ENCODE measurements at regions not wholly inside any gene's neighbourhood (a gene's known extent, or its start where the extent isn't known, plus 50 kb on each side); places are given as distances from the start of the nearest gene placed in this dataset.
"Not testable (repeated sequence)": the region's sequence is repeated elsewhere in the genome, so short reads cannot be mapped to it uniquely, and the experiment has no call there.

DNA sequence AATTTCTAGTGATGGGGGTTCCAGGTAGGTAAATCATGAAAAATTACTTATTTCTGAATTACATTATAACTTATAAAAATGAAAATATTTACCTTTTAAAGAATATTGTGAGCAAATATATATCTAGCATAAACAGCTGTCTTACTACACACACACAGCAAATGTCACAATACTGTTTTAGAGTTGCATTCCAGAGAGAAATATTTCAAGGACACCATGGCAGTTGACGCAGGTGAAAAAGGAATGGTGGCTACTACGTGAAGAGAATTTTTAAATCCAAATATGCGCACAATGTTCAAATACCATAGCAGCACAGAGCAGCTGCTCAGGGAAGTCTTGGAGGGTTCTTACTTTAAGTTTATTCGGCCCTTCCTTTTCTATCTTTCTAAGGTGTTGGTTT, 356.2 kb downstream of the CGGBP1 start:
- Mint-ChIP-seq H3K9me3 (peaks cover 0 to 5% (median 2%) of the 10 kb centered on the region in 11 donors), H3K4me1 (no peaks in the 10 kb centered on the region), H3K36me3 (no peaks in the 10 kb centered on the region), H3K4me3 (no peak overlapping the region), H3K27me3 (peaks cover 0 to 9% (median 4%) of the 10 kb centered on the region in 5 donors), H3K27ac (no peak overlapping the region)
- Histone ChIP-seq H3K4me3 (ENCODE audit: low read length) (no peak overlapping the region), H3K27me3 (ENCODE audit: control insufficient read depth in 2 of 2, insufficient read depth in 2 of 2, low read length in 2 of 2) (no peaks in the 10 kb centered on the region), H3K36me3 (ENCODE audit: control insufficient read depth in 2 of 3, insufficient read depth in 3 of 3, low read length in 3 of 3) (no peaks in the 10 kb centered on the region), H3K9me3 (ENCODE audit: control insufficient read depth in 2 of 3, low read length in 3 of 3) (no peaks in the 10 kb centered on the region), H3K27ac (ENCODE audit: low read depth, low read length) (no peak overlapping the region), H3K4me1 (ENCODE audit: control insufficient read depth in 2 of 2, insufficient read depth in 2 of 2, low read length in 2 of 2) (no peaks in the 10 kb centered on the region)
- CTCF ChIA-PET, result no interaction called here
- ATAC-seq (no peak), DNase-seq (no peak)
- POLR2A ChIA-PET, result no interaction called here
- intact Hi-C loops (cut with micrococcal nuclease), result loop anchor here in 1 of 2 donors (10.0 kb wide), 1 partner anchor 108 kb away; no protein-coding TSS in a partner anchor

DNA sequence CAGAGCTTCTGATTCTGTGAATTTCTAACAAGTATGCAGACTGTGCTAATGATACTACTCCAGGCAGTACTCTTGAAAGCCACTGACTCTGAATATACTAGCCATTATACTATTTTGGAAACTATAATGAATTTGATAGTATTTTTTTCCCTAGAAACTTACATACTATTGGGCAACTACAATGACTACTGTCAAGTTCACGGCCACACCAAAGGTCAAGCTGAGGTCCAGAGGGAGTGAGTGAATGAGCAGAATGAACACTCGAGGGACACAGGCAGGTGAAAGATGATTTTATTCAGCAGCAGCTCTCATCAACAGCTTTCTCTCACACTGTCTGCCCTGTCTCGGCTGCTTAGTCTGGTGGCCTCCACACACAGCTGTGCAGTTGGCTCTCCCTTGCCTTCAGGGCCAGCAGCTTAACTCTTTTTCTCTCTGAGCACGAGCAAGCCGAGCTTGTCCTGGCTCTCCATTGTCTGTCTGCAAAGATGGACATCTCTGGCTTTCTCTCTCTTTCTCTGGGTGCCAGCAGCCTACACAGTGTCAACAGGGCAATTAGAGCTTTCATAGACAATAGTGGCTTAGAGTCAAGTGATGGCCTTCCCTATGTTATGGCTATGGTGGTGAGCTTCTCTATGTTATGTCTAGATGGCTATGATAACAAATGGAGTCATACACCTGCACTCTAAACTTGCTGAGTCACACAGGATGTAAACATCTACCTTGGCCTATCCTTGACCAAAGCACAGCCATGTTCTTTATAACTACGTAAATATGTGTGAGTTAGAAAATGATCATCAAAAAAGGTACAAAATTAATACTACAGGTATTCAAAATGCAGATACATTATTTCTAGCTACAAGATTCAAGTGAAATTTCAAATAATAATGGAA, 362.4 kb downstream of the CGGBP1 start:
- POLR2A ChIA-PET, result interaction anchor here (0.7 kb wide), 1 partner anchor 280 kb away, joined by 3 read pairs; no protein-coding TSS in a partner anchor
- CTCF ChIA-PET, result no interaction called here
- H3K36me3 Mint-ChIP-seq, result no peaks in the 10 kb centered on the region
- no peaks in the 10 kb centered on the region for H3K27me3 ChIP-seq (ENCODE audit: control insufficient read depth in 2 of 2, insufficient read depth in 2 of 2, low read length in 2 of 2)
- no peaks in the 10 kb centered on the region for H3K4me1 Mint-ChIP-seq
- H3K27ac ChIP-seq (ENCODE audit: low read depth, low read length), result no peak overlapping the region
- H3K27me3 Mint-ChIP-seq, result peaks cover 0 to 8% (median 0%) of the 10 kb centered on the region in 5 donors
- H3K27ac Mint-ChIP-seq, result no peak overlapping the region
- H3K36me3 ChIP-seq (ENCODE audit: control insufficient read depth in 2 of 3, insufficient read depth in 3 of 3, low read length in 3 of 3), result no peaks in the 10 kb centered on the region
- no peak overlapping the region for H3K4me3 ChIP-seq (ENCODE audit: low read length)
- H3K9me3 ChIP-seq (ENCODE audit: control insufficient read depth in 2 of 3, low read length in 3 of 3), result no peaks in the 10 kb centered on the region
- intact Hi-C loops (cut with micrococcal nuclease), result no loop called here
- ATAC-seq, result no peak
- H3K4me1 ChIP-seq (ENCODE audit: control insufficient read depth in 2 of 2, insufficient read depth in 2 of 2, low read length in 2 of 2), result no peaks in the 10 kb centered on the region
- no peak overlapping the region for H3K4me3 Mint-ChIP-seq
- no peak for DNase-seq
- H3K9me3 Mint-ChIP-seq, result peaks cover 0 to 4% (median 0%) of the 10 kb centered on the region in 11 donors

DNA sequence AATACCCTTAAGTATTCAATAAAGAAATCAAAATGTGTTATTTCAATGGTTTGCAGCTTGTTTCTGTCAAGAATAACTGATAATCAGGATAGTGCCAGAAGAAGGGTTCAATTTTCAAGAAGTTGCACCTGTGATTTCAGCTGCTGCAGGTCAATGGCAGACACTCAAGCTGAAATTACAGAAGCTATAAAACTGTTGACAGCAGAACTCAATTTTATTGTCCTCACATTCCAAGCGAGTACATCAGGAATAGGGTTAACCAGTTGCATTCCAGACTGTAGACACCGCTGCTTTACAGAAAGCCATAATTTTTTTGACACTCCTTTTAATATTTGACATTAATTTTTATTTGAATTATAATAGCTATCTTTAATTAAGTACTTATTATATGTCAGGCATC, 364.1 kb downstream of the CGGBP1 start:
- H3K4me3 Mint-ChIP-seq, result no peak overlapping the region
- CTCF ChIA-PET, result no interaction called here
- Histone ChIP-seq H3K4me3 (ENCODE audit: low read length) (no peak overlapping the region), H3K27me3 (ENCODE audit: control insufficient read depth in 2 of 2, insufficient read depth in 2 of 2, low read length in 2 of 2) (no peaks in the 10 kb centered on the region), H3K4me1 (ENCODE audit: control insufficient read depth in 2 of 2, insufficient read depth in 2 of 2, low read length in 2 of 2) (no peaks in the 10 kb centered on the region), H3K9me3 (ENCODE audit: control insufficient read depth in 2 of 3, low read length in 3 of 3) (no peaks in the 10 kb centered on the region), H3K27ac (ENCODE audit: low read depth, low read length) (no peak overlapping the region), H3K36me3 (ENCODE audit: control insufficient read depth in 2 of 3, insufficient read depth in 3 of 3, low read length in 3 of 3) (no peaks in the 10 kb centered on the region)
- no peak for ATAC-seq
- H3K4me1 Mint-ChIP-seq, result no peaks in the 10 kb centered on the region
- H3K9me3 Mint-ChIP-seq, result peaks cover 0 to 8% (median 0%) of the 10 kb centered on the region in 11 donors
- intact Hi-C loops (cut with micrococcal nuclease), result no loop called here
- no peak for DNase-seq
- H3K27ac Mint-ChIP-seq, result no peak overlapping the region
- POLR2A ChIA-PET, result no interaction called here
- H3K36me3 Mint-ChIP-seq, result no peaks in the 10 kb centered on the region
- H3K27me3 Mint-ChIP-seq, result peaks cover 0 to 8% (median 0%) of the 10 kb centered on the region in 5 donors

DNA sequence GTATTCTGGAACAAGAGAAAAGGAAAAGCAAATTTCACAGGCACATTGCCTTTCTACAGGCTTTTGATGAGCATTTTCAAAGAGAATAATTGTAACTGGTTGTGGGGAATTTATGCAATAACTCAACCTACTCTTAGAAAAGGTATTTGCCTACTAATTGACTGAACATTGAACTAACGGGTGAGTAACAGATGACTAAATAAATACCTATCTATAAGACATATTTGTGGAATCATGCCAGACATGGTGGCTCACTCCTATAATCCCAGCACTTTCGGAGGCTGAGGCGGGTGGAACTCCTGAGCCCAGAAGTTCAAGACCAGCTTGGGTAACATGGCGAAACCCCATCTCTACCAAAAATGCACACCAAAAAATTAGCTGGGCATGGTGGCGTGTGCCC, 367.7 kb downstream of the CGGBP1 start:
- no peaks in the 10 kb centered on the region for H3K36me3 Mint-ChIP-seq
- intact Hi-C loops (cut with micrococcal nuclease), result no loop called here
- no peaks in the 10 kb centered on the region for H3K36me3 ChIP-seq (ENCODE audit: control insufficient read depth in 2 of 3, insufficient read depth in 3 of 3, low read length in 3 of 3)
- POLR2A ChIA-PET, result no interaction called here
- peaks cover 0 to 4% (median 0%) of the 10 kb centered on the region in 5 donors for H3K27me3 Mint-ChIP-seq
- H3K27me3 ChIP-seq (ENCODE audit: control insufficient read depth in 2 of 2, insufficient read depth in 2 of 2, low read length in 2 of 2), result no peaks in the 10 kb centered on the region
- peaks cover 0 to 10% (median 0%) of the 10 kb centered on the region in 11 donors for H3K9me3 Mint-ChIP-seq
- no peak overlapping the region for H3K4me3 ChIP-seq (ENCODE audit: low read length)
- no peaks in the 10 kb centered on the region for H3K4me1 ChIP-seq (ENCODE audit: control insufficient read depth in 2 of 2, insufficient read depth in 2 of 2, low read length in 2 of 2)
- DNase-seq (no peak), ATAC-seq (no peak)
- no peaks in the 10 kb centered on the region for H3K4me1 Mint-ChIP-seq
- CTCF ChIA-PET, result no interaction called here
- no peaks in the 10 kb centered on the region for H3K9me3 ChIP-seq (ENCODE audit: control insufficient read depth in 2 of 3, low read length in 3 of 3)
- H3K27ac Mint-ChIP-seq, result no peak overlapping the region
- H3K27ac ChIP-seq (ENCODE audit: low read depth, low read length), result no peak overlapping the region
- no peak overlapping the region for H3K4me3 Mint-ChIP-seq

DNA sequence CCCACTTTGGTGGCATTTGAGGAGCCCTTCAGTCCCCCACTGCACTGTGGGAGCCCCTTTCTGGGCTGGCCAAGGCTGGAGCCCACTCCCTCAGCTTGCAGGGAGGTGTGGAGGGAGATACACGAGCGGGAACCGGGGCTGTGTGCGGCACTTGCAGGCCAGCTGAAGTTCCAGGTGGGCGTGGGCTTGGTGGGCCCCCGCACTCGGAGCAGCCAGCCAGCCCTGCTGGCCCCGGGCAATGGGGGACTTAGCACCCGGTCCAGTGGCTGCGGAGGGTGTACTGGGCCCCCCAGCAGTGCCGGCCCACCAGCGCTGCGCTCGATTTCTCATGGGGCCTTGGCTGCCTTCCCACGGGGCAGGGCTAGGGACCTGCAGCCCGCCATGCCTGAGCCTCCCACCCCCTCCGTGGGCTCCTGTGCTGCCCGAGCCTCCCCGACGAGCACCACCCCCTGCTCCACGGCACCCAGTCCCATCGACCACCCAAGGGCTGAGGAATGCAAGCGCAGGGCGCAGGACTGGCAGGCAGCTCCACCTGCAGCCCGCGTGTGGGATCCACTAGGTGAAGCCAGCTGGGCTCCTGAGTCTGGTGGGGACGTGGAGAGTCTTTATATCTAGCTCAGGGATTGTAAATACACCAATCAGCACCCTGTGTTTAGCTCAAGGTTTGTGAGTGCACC, 379.7 kb downstream of the CGGBP1 start:
- H3K27me3 ChIP-seq (ENCODE audit: control insufficient read depth in 2 of 2, insufficient read depth in 2 of 2, low read length in 2 of 2); H3K9me3 ChIP-seq (ENCODE audit: control insufficient read depth in 2 of 3, low read length in 3 of 3); CTCF ChIA-PET; POLR2A ChIA-PET; H3K27ac Mint-ChIP-seq; H3K4me3 Mint-ChIP-seq; intact Hi-C loops (cut with micrococcal nuclease); H3K27ac ChIP-seq (ENCODE audit: low read depth, low read length); ATAC-seq; H3K4me3 ChIP-seq (ENCODE audit: low read length); H3K4me1 ChIP-seq (ENCODE audit: control insufficient read depth in 2 of 2, insufficient read depth in 2 of 2, low read length in 2 of 2); H3K27me3 Mint-ChIP-seq; H3K4me1 Mint-ChIP-seq; DNase-seq; H3K36me3 Mint-ChIP-seq; H3K36me3 ChIP-seq (ENCODE audit: control insufficient read depth in 2 of 3, insufficient read depth in 3 of 3, low read length in 3 of 3); H3K9me3 Mint-ChIP-seq: not testable (repeated sequence)

DNA sequence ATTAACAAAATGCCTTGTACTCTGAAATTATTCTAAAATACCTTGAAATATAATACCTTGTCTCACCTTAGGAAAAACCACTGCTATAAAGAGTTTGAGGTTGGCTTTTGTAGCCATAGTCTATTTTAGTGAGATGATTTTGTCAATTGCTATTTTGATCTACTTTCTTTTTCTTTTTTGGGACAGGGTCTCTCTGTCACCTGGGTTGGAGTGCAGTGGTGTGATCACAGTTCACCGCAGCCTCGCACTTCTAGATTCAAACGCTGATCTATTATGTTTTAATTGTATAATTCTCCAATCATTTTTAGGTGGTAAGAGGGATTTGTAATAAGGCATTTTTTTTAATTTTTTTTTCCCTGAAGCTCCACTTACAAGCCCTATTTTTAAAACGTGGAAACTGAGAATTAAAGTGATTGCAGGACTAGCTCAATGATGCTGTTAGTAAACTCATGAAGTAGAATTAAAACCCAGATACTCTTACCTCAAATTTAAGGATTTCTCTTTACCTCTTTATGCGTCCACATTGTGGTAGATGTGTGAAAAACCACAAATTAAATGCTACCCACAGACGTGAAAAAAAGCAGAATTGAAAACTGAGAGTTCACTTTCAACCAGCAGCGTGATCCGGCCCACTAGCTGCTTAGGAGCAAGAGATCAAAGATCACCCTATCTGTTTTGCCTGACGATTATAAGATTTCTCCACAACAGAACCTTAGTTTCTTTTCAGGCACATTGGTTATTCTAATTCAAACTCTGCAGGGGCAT, 384.2 kb downstream of the CGGBP1 start:
- Mint-ChIP-seq H3K36me3 (no peaks in the 10 kb centered on the region), H3K4me3 (no peak overlapping the region), H3K9me3 (no peaks in the 10 kb centered on the region), H3K27me3 (peaks cover 0 to 5% (median 0%) of the 10 kb centered on the region in 5 donors), H3K27ac (no peak overlapping the region), H3K4me1 (peaks cover 0 to 2% (median 0%) of the 10 kb centered on the region in 7 donors)
- Histone ChIP-seq H3K4me1 (ENCODE audit: control insufficient read depth in 2 of 2, insufficient read depth in 2 of 2, low read length in 2 of 2) (no peaks in the 10 kb centered on the region), H3K27ac (ENCODE audit: low read depth, low read length) (no peak overlapping the region), H3K36me3 (ENCODE audit: control insufficient read depth in 2 of 3, insufficient read depth in 3 of 3, low read length in 3 of 3) (no peaks in the 10 kb centered on the region), H3K27me3 (ENCODE audit: control insufficient read depth in 2 of 2, insufficient read depth in 2 of 2, low read length in 2 of 2) (no peaks in the 10 kb centered on the region), H3K9me3 (ENCODE audit: control insufficient read depth in 2 of 3, low read length in 3 of 3) (no peaks in the 10 kb centered on the region), H3K4me3 (ENCODE audit: low read length) (no peak overlapping the region)
- intact Hi-C loops (cut with micrococcal nuclease), result no loop called here
- ATAC-seq (no peak), DNase-seq (no peak)
- ChIA-PET CTCF (no interaction called here), POLR2A (no interaction called here)

Data from naive thymus-derived CD4-positive, alpha-beta T cell (primary cell).